A673 (cell line): ENCODE measurements at regions not wholly inside any gene's neighbourhood (a gene's known extent, or its start where the extent isn't known, plus 50 kb on each side); places are given as distances from the start of the nearest gene placed in this dataset.
A peak's percentile ranks its signal among the peaks of the same experiment; 100 is the strongest.

Experiments used
- BruUV-seq: library from RNA; stranded (reverse); fragments of 400-500 nt; replicated peaks from 2 replicates; lab custom pipeline; 2021; lab: Mats Ljungman, UMichigan
- CTCF ChIA-PET: fragments of 300-600 bp; sonication (Branson Sonifier 250); formaldehyde crosslinking; loops from one replicate; lab custom pipeline; 2022; ENCODE audit warnings: antibody characterized with exemption; lab: Charles Lee
- POLR2A ChIA-PET: fragments of 300-600 bp; sonication (Branson Sonifier 250); formaldehyde crosslinking; loops from one replicate; lab custom pipeline; 2022; ENCODE audit warnings: antibody characterized with exemption; ENCODE audit not compliant: low non-redundant PET; lab: Charles Lee
- DNase-seq: peaks from one replicate; pipeline ENCODE4 v3.0.0-alpha.2; 2015; ENCODE audit warnings: low spot score
- H3K27ac ChIP-seq: fragments of 200-600 bp; sonication (generic); 2 replicates; pipeline ENCODE4 v1.5.1; 2016; ENCODE audit warnings: mixed run types, low read depth, mild to moderate bottlenecking, mixed read lengths, antibody characterized with exemption, low read length; ENCODE audit not compliant: poor library complexity, severe bottlenecking
- H3K27me3 ChIP-seq: fragments of 200-600 bp; sonication (generic); replicated peaks from 2 replicates; pipeline ENCODE4 v1.6.1; 2017; ENCODE audit warnings: mixed run types, low read depth, mild to moderate bottlenecking, mixed read lengths, antibody characterized with exemption, low read length; ENCODE audit not compliant: insufficient read depth, poor library complexity
- H3K36me3 ChIP-seq: fragments of 200-600 bp; sonication (generic); 2 replicates; pipeline ENCODE4 v1.6.1; 2016; ENCODE audit warnings: mixed run types, mild to moderate bottlenecking, mixed read lengths, antibody characterized with exemption, low read length; ENCODE audit not compliant: insufficient read depth, poor library complexity, severe bottlenecking
- H3K4me1 ChIP-seq: fragments of 200-600 bp; sonication (generic); 2 replicates; pipeline ENCODE4 v1.6.1; 2017; ENCODE audit warnings: mixed run types, mild to moderate bottlenecking, mixed read lengths, antibody characterized with exemption, low read length; ENCODE audit not compliant: insufficient read depth, poor library complexity, severe bottlenecking
- H3K4me3 ChIP-seq: fragments of 200-600 bp; sonication (generic); 2 replicates; pipeline ENCODE4 v1.5.1; 2016; ENCODE audit warnings: low read depth, mixed run types, mild to moderate bottlenecking, mixed read lengths, low read length; ENCODE audit not compliant: poor library complexity, severe bottlenecking
- H3K9me3 ChIP-seq: fragments of 200-600 bp; sonication (generic); 2 replicates; pipeline ENCODE4 v1.6.1; 2016; ENCODE audit warnings: mixed run types, low read depth, mild to moderate bottlenecking, mixed read lengths, antibody characterized with exemption, low read length; ENCODE audit not compliant: poor library complexity, severe bottlenecking
- EZH2 ChIP-seq: fragments of 200-600 bp; sonication (generic); IDR thresholded peaks from 2 replicates; pipeline ENCODE4 v1.6.1; 2017; ENCODE audit warnings: borderline replicate concordance, low read depth, mild to moderate bottlenecking, mixed read lengths, antibody characterized with exemption, low read length; ENCODE audit not compliant: poor library complexity, severe bottlenecking
- intact Hi-C: fragments of 100-400 bp; cut with micrococcal nuclease; formaldehyde crosslinking; loops from one replicate; pipeline ENCODE4 v1.10.0; 2022; ENCODE audit not compliant: unreplicated experiment
- TF ChIP-seq, protein P1 (sequence below): fragments of 300-800, 200-600 bp; sonication (generic); conservative IDR thresholded peaks from 2 replicates; pipeline ENCODE4 v1.5.1; 2017; ENCODE audit warnings: low read depth, mild to moderate bottlenecking, antibody characterized with exemption, low read length, moderate library complexity, mixed read lengths

DNA sequence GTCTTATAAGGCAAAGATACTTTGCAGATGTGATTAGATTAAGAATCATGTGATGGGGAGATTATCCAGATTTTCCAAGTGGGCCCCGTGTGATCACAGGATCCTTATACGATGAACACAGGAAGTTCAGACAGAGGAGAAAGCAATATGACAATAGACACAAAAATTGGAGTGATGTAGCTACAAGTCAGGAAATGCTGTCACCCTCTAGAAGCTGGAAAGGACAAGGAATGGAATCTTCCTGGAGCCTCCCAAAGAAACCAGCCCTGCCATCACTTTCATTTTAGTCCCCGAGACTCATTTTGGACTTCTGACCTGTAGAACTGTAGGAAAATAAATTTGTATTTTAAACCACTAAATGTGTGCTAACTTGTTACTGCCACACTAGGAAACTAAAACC, 61.9 kb upstream of the C1orf21 start:
- peak; percentile 10 for DNase-seq
- BruUV-seq = no TSS peak
- TF ChIP-seq EZH2 = no peak
- TF ChIP-seq, protein P1, sequence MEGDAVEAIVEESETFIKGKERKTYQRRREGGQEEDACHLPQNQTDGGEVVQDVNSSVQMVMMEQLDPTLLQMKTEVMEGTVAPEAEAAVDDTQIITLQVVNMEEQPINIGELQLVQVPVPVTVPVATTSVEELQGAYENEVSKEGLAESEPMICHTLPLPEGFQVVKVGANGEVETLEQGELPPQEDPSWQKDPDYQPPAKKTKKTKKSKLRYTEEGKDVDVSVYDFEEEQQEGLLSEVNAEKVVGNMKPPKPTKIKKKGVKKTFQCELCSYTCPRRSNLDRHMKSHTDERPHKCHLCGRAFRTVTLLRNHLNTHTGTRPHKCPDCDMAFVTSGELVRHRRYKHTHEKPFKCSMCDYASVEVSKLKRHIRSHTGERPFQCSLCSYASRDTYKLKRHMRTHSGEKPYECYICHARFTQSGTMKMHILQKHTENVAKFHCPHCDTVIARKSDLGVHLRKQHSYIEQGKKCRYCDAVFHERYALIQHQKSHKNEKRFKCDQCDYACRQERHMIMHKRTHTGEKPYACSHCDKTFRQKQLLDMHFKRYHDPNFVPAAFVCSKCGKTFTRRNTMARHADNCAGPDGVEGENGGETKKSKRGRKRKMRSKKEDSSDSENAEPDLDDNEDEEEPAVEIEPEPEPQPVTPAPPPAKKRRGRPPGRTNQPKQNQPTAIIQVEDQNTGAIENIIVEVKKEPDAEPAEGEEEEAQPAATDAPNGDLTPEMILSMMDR = no peak
- POLR2A ChIA-PET = no interaction called here
- intact Hi-C loops = no loop called here
- CTCF ChIA-PET = no interaction called here
- Histone ChIP-seq H3K4me1 (peaks cover 6% of the 10 kb centered on the region), H3K4me3 (no peak overlapping the region), H3K36me3 (no peaks in the 10 kb centered on the region), H3K9me3 (no peaks in the 10 kb centered on the region), H3K27me3 (no peaks in the 10 kb centered on the region), H3K27ac (no peak overlapping the region)

DNA sequence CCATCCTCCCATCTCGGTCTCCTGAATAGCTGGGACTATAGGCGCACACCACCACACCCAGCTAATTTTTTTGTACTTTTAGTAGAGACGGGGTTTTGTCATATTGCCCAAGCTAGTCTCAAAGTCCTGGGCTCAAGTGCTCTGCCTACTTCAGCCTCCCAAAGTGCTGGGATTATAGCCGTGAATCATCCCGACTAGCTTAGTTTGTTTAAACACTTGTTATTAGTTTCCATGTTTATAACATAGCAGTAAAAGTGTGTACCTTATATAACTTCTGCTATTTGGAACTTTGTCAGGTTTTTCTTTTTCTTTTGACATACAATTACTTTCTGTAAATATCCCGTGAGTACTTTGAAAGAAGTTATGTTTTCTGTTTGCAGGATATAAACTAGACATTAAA, 60.6 kb upstream of the C1orf21 start:
- Histone ChIP-seq H3K27ac (no peak overlapping the region), H3K9me3 (no peaks in the 10 kb centered on the region), H3K4me3 (no peak overlapping the region), H3K27me3 (no peaks in the 10 kb centered on the region), H3K4me1 (peaks cover 6% of the 10 kb centered on the region), H3K36me3 (no peaks in the 10 kb centered on the region)
- intact Hi-C loops = no loop called here
- POLR2A ChIA-PET = no interaction called here
- no TSS peak for BruUV-seq
- TF ChIP-seq EZH2 = no peak
- TF ChIP-seq, protein P1 = no peak
- DNase-seq = no peak
- CTCF ChIA-PET = no interaction called here

DNA sequence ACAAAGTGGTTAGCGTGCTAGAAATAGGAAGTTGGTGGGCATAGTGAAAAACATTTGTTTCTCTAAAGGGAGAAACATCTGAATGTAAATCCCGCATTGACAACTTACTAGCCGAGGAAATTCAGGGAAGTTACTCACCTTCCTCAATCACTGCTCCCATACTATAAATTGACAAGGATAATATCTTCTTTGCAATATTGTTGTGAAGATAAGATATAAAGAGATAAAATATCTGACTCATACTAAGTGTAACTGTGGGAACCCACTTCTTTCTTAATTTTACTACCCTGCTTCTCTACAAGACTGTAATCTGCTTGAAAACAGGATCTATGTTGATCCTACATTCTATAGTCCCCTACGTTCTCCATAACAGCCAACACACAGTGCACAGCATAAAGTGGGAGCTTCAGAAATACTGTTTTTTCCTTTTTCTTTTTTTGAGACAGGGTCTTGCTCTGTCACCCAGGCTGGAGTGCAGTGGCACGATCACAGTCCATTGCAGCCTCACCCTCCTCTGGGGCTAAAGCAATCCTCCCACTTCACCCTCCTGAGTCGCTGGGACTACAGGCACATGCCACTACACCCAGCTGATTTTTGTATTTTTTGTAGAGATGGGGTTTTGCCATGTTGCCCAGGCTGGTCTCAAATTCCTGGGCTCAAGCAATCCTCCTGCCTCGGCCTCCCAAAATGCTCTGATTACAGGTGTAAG, 57.4 kb upstream of the C1orf21 start:
- H3K27ac ChIP-seq = no peak overlapping the region
- no peaks in the 10 kb centered on the region for H3K36me3 ChIP-seq
- ChIA-PET POLR2A (no interaction called here), CTCF (no interaction called here)
- no TSS peak for BruUV-seq
- intact Hi-C loops = no loop called here
- no peak for DNase-seq
- no peak for TF ChIP-seq EZH2
- TF ChIP-seq, protein P1 = no peak
- no peaks in the 10 kb centered on the region for H3K9me3 ChIP-seq
- no peak overlapping the region for H3K4me3 ChIP-seq
- no peaks in the 10 kb centered on the region for H3K27me3 ChIP-seq
- peaks cover 6% of the 10 kb centered on the region for H3K4me1 ChIP-seq
